Panc1 (cell line): ENCODE measurements at regions not wholly inside any gene's neighbourhood (a gene's known extent, or its start where the extent isn't known, plus 50 kb on each side); places are given as distances from the start of the nearest gene placed in this dataset.

ENCODE experiments used
- ATAC-seq: fragments of 200-7000 bp; cut with Tn5 transposase; 2 replicates; pipeline ENCODE4 v1.9.1; 2020; ENCODE audit warnings: mild to moderate bottlenecking, moderate library complexity
- BruUV-seq: library from RNA; stranded (reverse); fragments of 400-500 nt; replicated peaks from 2 replicates; lab custom pipeline; 2021; lab: Mats Ljungman, UMichigan
- CTCF ChIA-PET: fragments of 300-600 bp; sonication (Branson Sonifier 250); formaldehyde crosslinking; loops from one replicate; lab custom pipeline; 2022; ENCODE audit warnings: antibody characterized with exemption; lab: Charles Lee
- POLR2A ChIA-PET: fragments of 300-600 bp; sonication (Branson Sonifier 250); formaldehyde crosslinking; loops from one replicate; lab custom pipeline; 2022; ENCODE audit warnings: antibody characterized with exemption; lab: Charles Lee
- DNase-seq: peaks from one replicate; pipeline ENCODE4 v3.0.0-alpha.2; 2010; ENCODE audit warnings: low read depth, low spot score
- H3K27ac ChIP-seq: 2 replicates; pipeline ENCODE4 v1.5.1; 2011; ENCODE audit warnings: mild to moderate bottlenecking, low read length, inconsistent platforms
- H3K27me3 ChIP-seq: fragments of 200-500 bp; sonication (Bioruptor generic); 2 replicates; pipeline ENCODE4 v1.6.0; 2014; ENCODE audit warnings: low read length, inconsistent platforms; ENCODE audit not compliant: control insufficient read depth, insufficient read depth
- H3K36me3 ChIP-seq: fragments of 200-500 bp; sonication (Bioruptor generic); 2 replicates; pipeline ENCODE4 v1.5.1; 2014; ENCODE audit warnings: inconsistent platforms, mild to moderate bottlenecking, low read length, moderate library complexity; ENCODE audit not compliant: control insufficient read depth, insufficient read depth
- H3K4me1 ChIP-seq: 2 replicates; pipeline ENCODE4 v1.5.1; 2011; ENCODE audit warnings: inconsistent platforms, mild to moderate bottlenecking, low read length, moderate library complexity; ENCODE audit not compliant: control insufficient read depth, insufficient read depth
- H3K4me3 ChIP-seq, 2 experiments: 2 replicates each; pipeline ENCODE4 v1.5.1; 2011 to 2012; ENCODE audit warnings: low read depth in 2 of 2, low read length in 2 of 2, mild to moderate bottlenecking in 2 of 2, inconsistent platforms in 1 of 2, moderate library complexity in 1 of 2
- H3K9me3 ChIP-seq: fragments of 200-500 bp; sonication (Bioruptor generic); 2 replicates; pipeline ENCODE4 v1.5.1; 2014; ENCODE audit warnings: low read depth, mild to moderate bottlenecking, inconsistent platforms, low read length, moderate library complexity; ENCODE audit not compliant: control insufficient read depth, insufficient read depth
- CTCF ChIP-seq: fragments of 450-650 bp; IDR thresholded peaks from 2 replicates; pipeline ENCODE4 v1.5.1; 2017; ENCODE audit warnings: mild to moderate bottlenecking
- POLR2AphosphoS5 ChIP-seq: IDR thresholded peaks from 2 replicates; pipeline ENCODE4 v1.6.1; 2012; ENCODE audit warnings: mild to moderate bottlenecking, low read depth, low read length, moderate library complexity
- SIN3A ChIP-seq: IDR thresholded peaks from 2 replicates; pipeline ENCODE4 v1.6.1; 2012; ENCODE audit warnings: low read depth, mild to moderate bottlenecking, low read length, moderate library complexity, borderline replicate concordance; ENCODE audit not compliant: insufficient read depth
- TCF7L2 ChIP-seq: IDR thresholded peaks from 2 replicates; pipeline ENCODE4 v1.6.1; 2011; ENCODE audit warnings: mild to moderate bottlenecking, low read depth, low read length, inconsistent platforms
- in situ Hi-C: cut with HindIII; loops from 2 replicates; pipeline ENCODE4 v1.10.0; 2016; ENCODE audit warnings: low sequenced_read_pairs, low pct_unique_long_range_greater_than_20kb
- intact Hi-C: fragments of 100-400 bp; cut with micrococcal nuclease; formaldehyde crosslinking; loops from one replicate; pipeline ENCODE4 v1.10.0; 2022; ENCODE audit not compliant: unreplicated experiment
- TF ChIP-seq, protein P1 (sequence below), 2 experiments: IDR thresholded peaks; 2 replicates each; pipeline ENCODE4 v1.6.1; 2011 to 2012; ENCODE audit warnings: low read depth in 2 of 2, control low read depth in 1 of 2, low read length in 1 of 2, mild to moderate bottlenecking in 1 of 2, moderate library complexity in 1 of 2; ENCODE audit not compliant: insufficient read depth in 1 of 2

DNA sequence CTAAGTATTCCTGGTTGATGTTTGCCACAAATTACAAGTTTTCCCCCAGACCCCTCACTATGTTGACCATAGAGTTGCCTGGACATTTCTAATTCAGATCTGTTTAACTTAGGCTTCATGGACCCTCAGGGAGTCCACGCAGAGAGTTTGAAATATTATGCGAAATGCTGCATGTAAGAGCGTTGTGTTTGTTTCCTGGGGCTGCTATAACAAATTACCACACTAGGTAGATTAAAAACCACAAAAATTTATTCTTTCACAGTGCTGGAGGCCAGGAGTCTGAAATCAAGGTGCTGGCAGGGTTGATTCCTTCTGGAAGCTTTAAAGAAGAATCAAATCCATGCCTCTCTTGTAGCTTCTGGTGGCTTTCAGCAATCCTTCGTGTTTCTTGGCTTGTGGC is 177.9 kb upstream of the KITLG start:
- in situ Hi-C loops = no loop called here

GRCh38 chr12:88756917-88757316 is 176.6 kb upstream of the KITLG start:
- no peaks in the 10 kb centered on the region for H3K27me3 ChIP-seq
- POLR2A ChIA-PET = no interaction called here
- ATAC-seq = no peak
- no peak overlapping the region for H3K4me3 ChIP-seq
- H3K27ac ChIP-seq = no peak overlapping the region
- no peaks in the 10 kb centered on the region; the same call in 1 of the 2 replicates for H3K4me1 ChIP-seq
- CTCF ChIA-PET = no interaction called here
- no peaks in the 10 kb centered on the region for H3K9me3 ChIP-seq
- no peak for DNase-seq
- in situ Hi-C loops = no loop called here
- TF ChIP-seq SIN3A (no peak), TCF7L2 (no peak), POLR2AphosphoS5 (no peak), CTCF (no peak)
- TF ChIP-seq, protein P1, sequence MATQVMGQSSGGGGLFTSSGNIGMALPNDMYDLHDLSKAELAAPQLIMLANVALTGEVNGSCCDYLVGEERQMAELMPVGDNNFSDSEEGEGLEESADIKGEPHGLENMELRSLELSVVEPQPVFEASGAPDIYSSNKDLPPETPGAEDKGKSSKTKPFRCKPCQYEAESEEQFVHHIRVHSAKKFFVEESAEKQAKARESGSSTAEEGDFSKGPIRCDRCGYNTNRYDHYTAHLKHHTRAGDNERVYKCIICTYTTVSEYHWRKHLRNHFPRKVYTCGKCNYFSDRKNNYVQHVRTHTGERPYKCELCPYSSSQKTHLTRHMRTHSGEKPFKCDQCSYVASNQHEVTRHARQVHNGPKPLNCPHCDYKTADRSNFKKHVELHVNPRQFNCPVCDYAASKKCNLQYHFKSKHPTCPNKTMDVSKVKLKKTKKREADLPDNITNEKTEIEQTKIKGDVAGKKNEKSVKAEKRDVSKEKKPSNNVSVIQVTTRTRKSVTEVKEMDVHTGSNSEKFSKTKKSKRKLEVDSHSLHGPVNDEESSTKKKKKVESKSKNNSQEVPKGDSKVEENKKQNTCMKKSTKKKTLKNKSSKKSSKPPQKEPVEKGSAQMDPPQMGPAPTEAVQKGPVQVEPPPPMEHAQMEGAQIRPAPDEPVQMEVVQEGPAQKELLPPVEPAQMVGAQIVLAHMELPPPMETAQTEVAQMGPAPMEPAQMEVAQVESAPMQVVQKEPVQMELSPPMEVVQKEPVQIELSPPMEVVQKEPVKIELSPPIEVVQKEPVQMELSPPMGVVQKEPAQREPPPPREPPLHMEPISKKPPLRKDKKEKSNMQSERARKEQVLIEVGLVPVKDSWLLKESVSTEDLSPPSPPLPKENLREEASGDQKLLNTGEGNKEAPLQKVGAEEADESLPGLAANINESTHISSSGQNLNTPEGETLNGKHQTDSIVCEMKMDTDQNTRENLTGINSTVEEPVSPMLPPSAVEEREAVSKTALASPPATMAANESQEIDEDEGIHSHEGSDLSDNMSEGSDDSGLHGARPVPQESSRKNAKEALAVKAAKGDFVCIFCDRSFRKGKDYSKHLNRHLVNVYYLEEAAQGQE (IDR thresholded peaks at IDR 0.05; ENCODE audit: insufficient read depth in 1 of 2, low read depth in 2 of 2, low read length in 1 of 2) = no peak
- intact Hi-C loops = no loop called here
- BruUV-seq = no TSS peak
- no peaks in the 10 kb centered on the region for H3K36me3 ChIP-seq

More for the DNA sequence above, 177.9 kb upstream of the KITLG start:
- Histone ChIP-seq H3K4me3 (no peak overlapping the region), H3K36me3 (no peaks in the 10 kb centered on the region), H3K27ac (no peak overlapping the region), H3K27me3 (no peaks in the 10 kb centered on the region), H3K9me3 (no peaks in the 10 kb centered on the region), H3K4me1 (no peaks in the 10 kb centered on the region; the same call in 1 of the 2 replicates)
- no TSS peak for BruUV-seq
- ATAC-seq (no peak), DNase-seq (no peak)
- ChIA-PET POLR2A (no interaction called here), CTCF (no interaction called here)
- TF ChIP-seq, protein P1 (IDR thresholded peaks at IDR 0.05; ENCODE audit: insufficient read depth in 1 of 2, low read depth in 2 of 2, low read length in 1 of 2) = no peak
- intact Hi-C loops = no loop called here
